ENCODE measurements at regions not wholly inside any gene's neighbourhood (a gene's known extent, or its start where the extent isn't known, plus 50 kb on each side); places are given as distances from the start of the nearest gene placed in this dataset.

DNA sequence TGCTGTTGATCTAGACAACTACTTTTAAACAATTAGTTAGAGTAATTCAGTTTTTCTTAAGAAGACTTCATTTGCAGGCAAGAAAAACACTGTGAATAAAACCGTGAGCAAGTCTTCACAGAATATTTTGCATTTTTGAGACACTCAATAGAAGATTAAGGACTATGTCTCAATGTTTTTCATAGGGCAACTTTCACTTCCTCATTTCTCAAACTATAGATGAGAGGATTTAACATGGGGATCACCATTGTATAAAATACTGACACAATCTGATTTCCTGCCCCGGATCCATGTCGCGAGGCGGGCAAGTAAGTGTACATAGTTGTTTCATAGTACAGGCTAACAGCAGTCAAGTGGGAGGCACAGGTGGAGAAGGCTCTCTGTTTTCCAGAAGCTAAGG lies 108.8 kb upstream of the IGSF1 start:
- TF ChIP-seq POLR2A (IDR thresholded peaks at IDR 0.05; ENCODE audit: extremely low read depth, insufficient read length) (no peak), MYC (IDR thresholded peaks at IDR 0.05; ENCODE audit: low read depth, low read length) (no peak)
- TF ChIP-seq, protein P1, sequence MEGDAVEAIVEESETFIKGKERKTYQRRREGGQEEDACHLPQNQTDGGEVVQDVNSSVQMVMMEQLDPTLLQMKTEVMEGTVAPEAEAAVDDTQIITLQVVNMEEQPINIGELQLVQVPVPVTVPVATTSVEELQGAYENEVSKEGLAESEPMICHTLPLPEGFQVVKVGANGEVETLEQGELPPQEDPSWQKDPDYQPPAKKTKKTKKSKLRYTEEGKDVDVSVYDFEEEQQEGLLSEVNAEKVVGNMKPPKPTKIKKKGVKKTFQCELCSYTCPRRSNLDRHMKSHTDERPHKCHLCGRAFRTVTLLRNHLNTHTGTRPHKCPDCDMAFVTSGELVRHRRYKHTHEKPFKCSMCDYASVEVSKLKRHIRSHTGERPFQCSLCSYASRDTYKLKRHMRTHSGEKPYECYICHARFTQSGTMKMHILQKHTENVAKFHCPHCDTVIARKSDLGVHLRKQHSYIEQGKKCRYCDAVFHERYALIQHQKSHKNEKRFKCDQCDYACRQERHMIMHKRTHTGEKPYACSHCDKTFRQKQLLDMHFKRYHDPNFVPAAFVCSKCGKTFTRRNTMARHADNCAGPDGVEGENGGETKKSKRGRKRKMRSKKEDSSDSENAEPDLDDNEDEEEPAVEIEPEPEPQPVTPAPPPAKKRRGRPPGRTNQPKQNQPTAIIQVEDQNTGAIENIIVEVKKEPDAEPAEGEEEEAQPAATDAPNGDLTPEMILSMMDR (IDR thresholded peaks at IDR 0.05; ENCODE audit: low read depth, low read length), result no peak
